ENCODE measurements at regions not wholly inside any gene's neighbourhood (a gene's known extent, or its start where the extent isn't known, plus 50 kb on each side); places are given as distances from the start of the nearest gene placed in this dataset.
A peak's percentile ranks its signal among the peaks of the same experiment; 100 is the strongest.

DNA sequence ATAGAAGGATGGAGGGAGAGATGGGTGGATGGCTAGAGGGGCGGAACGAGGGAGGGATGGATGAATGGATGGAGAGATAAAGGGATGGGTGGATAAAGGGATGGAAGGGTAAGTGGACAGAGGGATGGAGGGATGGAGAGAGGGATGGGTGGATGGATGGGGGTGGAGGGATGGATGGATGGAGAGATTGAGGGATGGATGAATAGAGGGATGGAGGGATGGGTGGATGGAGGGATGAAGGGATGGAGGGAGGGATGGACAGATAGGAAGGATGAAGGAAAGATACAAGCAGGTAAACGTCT is 313.3 kb downstream of the UACA start:
- no peak overlapping the region for H2BK120ac ChIP-seq (replicated peaks; ENCODE audit: low read depth, low read length)
- peaks cover 0 to 5% (median 0%) of the 10 kb centered on the region in 4 experiments; a peak in 4 of 7 replicates for H3K27me3 ChIP-seq (replicated peaks in 1 of 4; ENCODE audit: control insufficient read depth in 3 of 4, extremely low read depth in 1 of 4, insufficient read depth in 3 of 4, low read length in 3 of 4)
- peaks cover 6 to 16% (median 11%) of the 10 kb centered on the region in 4 experiments for H3K4me1 ChIP-seq (replicated peaks in 1 of 4; ENCODE audit: control insufficient read depth in 3 of 4, insufficient read depth in 4 of 4, low read length in 3 of 4)
- H2AFZ ChIP-seq (ENCODE audit: low read length), result no peak overlapping the region
- H3K56ac ChIP-seq (replicated peaks; ENCODE audit: insufficient read length, low read depth, low read length), result no peak overlapping the region
- H2BK20ac ChIP-seq (ENCODE audit: low read length), result no peak overlapping the region
- peaks cover 12% of the 10 kb centered on the region; the same call in 1 of the 2 replicates for H3K23me2 ChIP-seq (ENCODE audit: low read depth, low read length)
- FAIRE-seq (no peak), DNase-seq (ENCODE audit: low read depth in 1 of 2, low spot score in 2 of 2) (no peak)
- no peak overlapping the region for H3K23ac ChIP-seq (ENCODE audit: insufficient read length)
- no peak overlapping the region for H4K91ac ChIP-seq (replicated peaks; ENCODE audit: insufficient read length, low read length)
- no peak overlapping the region for H3K27ac ChIP-seq (ENCODE audit: low read depth, low read length)
- H2BK12ac ChIP-seq (ENCODE audit: low read depth, low read length), result no peak overlapping the region
- no peak overlapping the region for H2BK15ac ChIP-seq (ENCODE audit: low read length)
- ChIA-PET POLR2A (ENCODE audit: partially characterized antibody) (no interaction called here), CTCF (ENCODE audit: partially characterized antibody) (interaction anchor here (1.3 to 3.6 kb wide), 2 partner anchors 16 to 37 kb away, joined by 3 to 24 read pairs; no protein-coding TSS in a partner anchor)
- H4K20me1 ChIP-seq (replicated peaks in 1 of 2; ENCODE audit: control insufficient read depth in 1 of 2, insufficient read depth in 2 of 2, low read length in 2 of 2), result no peaks in the 10 kb centered on the region
- no peak overlapping the region for H3K18ac ChIP-seq (ENCODE audit: extremely low read depth, low read length)
- H4K5ac ChIP-seq (ENCODE audit: insufficient read length, low read depth, low read length), result no peak overlapping the region
- H4K8ac ChIP-seq (ENCODE audit: extremely low read depth, insufficient read depth, low read length), result no peak overlapping the region
- no peak overlapping the region for H3K4me2 ChIP-seq (ENCODE audit: insufficient read depth in 1 of 2, low read depth in 2 of 2, low read length in 2 of 2)
- 96 to 100% methylated on average over 2 to 3 of the region's 3 CpGs for WGBS, 2 experiments (ENCODE audit: extremely low coverage in 1 of 2, insufficient coverage in 1 of 2, insufficient read length in 1 of 2, insufficient replicate concordance in 2 of 2, low coverage in 1 of 2, low lambda C conversion rate in 2 of 2, missing lambda C conversion rate in 1 of 2)
- H2AK5ac ChIP-seq (ENCODE audit: low read depth, low read length), result 0 out of 2 replicates have a peak overlapping the region, but pooled peaks have one; percentile 33
- no peaks in the 10 kb centered on the region for H3K79me1 ChIP-seq (ENCODE audit: low read depth, low read length)
- H2BK5ac ChIP-seq (ENCODE audit: low read depth, low read length), result no peak overlapping the region
- no peaks in the 10 kb centered on the region for H3K79me2 ChIP-seq (ENCODE audit: control insufficient read depth in 1 of 2, insufficient read depth in 2 of 2, low read length in 2 of 2)
- H3K9me3 ChIP-seq (ENCODE audit: insufficient read depth in 2 of 2, low read depth in 1 of 2, low read length in 1 of 2), result no peaks in the 10 kb centered on the region
- no peak overlapping the region for H3K4me3 ChIP-seq (ENCODE audit: extremely low read depth in 1 of 4, insufficient read depth in 2 of 4, low read depth in 3 of 4, low read length in 4 of 4)
- H3K36me3 ChIP-seq (ENCODE audit: control insufficient read depth in 2 of 4, insufficient read depth in 4 of 4, low read length in 3 of 4), result no peaks in the 10 kb centered on the region
- no peak overlapping the region for H3K4ac ChIP-seq (replicated peaks; ENCODE audit: insufficient read length, low read depth, low read length)
- no peak overlapping the region for H3K9ac ChIP-seq (replicated peaks in 1 of 4; ENCODE audit: extremely low read depth in 1 of 4, low read depth in 3 of 4, low read length in 3 of 4)
- no peak overlapping the region for H3K14ac ChIP-seq (ENCODE audit: insufficient read length)
- TF ChIP-seq GABPA (IDR thresholded peaks at IDR 0.05; ENCODE audit: borderline replicate concordance, insufficient read depth, low read length) (no peak), ZNF274 (IDR thresholded peaks at IDR 0.05; ENCODE audit: borderline replicate concordance, extremely low read depth, low read length) (no peak), SP1 (IDR thresholded peaks at IDR 0.05; ENCODE audit: low read depth, low read length) (no peak), CHD1 (IDR thresholded peaks at IDR 0.05; ENCODE audit: low read depth, low read length) (no peak), CBX5 (IDR thresholded peaks at IDR 0.05; ENCODE audit: low read depth, low read length) (no peak), RNF2 (IDR thresholded peaks at IDR 0.05; ENCODE audit: borderline replicate concordance, low read depth, low read length, missing control alignments, poor library complexity, severe bottlenecking) (no peak), CREB1 (IDR thresholded peaks at IDR 0.05) (no peak), CBX8 (IDR thresholded peaks at IDR 0.05; ENCODE audit: borderline replicate concordance, low read depth, low read length) (no peak), RBBP5 (IDR thresholded peaks at IDR 0.05; ENCODE audit: borderline replicate concordance, low read depth, low read length) (no peak), SP2 (IDR thresholded peaks at IDR 0.05; ENCODE audit: low read length) (no peak)
- TF ChIP-seq, protein P1, sequence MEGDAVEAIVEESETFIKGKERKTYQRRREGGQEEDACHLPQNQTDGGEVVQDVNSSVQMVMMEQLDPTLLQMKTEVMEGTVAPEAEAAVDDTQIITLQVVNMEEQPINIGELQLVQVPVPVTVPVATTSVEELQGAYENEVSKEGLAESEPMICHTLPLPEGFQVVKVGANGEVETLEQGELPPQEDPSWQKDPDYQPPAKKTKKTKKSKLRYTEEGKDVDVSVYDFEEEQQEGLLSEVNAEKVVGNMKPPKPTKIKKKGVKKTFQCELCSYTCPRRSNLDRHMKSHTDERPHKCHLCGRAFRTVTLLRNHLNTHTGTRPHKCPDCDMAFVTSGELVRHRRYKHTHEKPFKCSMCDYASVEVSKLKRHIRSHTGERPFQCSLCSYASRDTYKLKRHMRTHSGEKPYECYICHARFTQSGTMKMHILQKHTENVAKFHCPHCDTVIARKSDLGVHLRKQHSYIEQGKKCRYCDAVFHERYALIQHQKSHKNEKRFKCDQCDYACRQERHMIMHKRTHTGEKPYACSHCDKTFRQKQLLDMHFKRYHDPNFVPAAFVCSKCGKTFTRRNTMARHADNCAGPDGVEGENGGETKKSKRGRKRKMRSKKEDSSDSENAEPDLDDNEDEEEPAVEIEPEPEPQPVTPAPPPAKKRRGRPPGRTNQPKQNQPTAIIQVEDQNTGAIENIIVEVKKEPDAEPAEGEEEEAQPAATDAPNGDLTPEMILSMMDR (IDR thresholded peaks at IDR 0.05; ENCODE audit: control extremely low read depth in 1 of 3, insufficient read depth in 1 of 3, low read depth in 1 of 3, low read length in 3 of 3), result no peak

Data from H1 (cell line).